ENCODE measurements at regions not wholly inside any gene's neighbourhood (a gene's known extent, or its start where the extent isn't known, plus 50 kb on each side); places are given as distances from the start of the nearest gene placed in this dataset.

DNA sequence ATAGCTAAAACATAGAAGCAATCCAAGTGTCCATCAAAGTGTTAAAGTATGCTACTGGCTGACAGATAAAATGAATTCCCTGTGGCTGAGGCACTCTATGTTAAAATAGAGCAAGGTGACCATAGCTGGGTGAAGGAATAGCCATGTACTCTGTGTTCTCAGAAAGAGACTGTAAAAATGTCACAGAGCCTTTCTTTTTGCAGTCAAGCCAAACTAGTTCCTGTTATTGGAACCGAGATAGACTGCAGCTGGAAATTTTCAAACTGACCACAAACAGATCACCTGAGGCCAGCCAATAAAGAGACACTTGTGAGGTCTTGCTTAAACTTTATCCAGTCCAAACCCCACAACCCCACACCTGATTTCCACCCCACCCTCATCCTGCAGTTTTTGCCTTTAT, 422.8 kb upstream of the NAALADL2 start:
- no peak for TF ChIP-seq POLR2A (IDR thresholded peaks at IDR 0.05)
- TF ChIP-seq, protein P1, sequence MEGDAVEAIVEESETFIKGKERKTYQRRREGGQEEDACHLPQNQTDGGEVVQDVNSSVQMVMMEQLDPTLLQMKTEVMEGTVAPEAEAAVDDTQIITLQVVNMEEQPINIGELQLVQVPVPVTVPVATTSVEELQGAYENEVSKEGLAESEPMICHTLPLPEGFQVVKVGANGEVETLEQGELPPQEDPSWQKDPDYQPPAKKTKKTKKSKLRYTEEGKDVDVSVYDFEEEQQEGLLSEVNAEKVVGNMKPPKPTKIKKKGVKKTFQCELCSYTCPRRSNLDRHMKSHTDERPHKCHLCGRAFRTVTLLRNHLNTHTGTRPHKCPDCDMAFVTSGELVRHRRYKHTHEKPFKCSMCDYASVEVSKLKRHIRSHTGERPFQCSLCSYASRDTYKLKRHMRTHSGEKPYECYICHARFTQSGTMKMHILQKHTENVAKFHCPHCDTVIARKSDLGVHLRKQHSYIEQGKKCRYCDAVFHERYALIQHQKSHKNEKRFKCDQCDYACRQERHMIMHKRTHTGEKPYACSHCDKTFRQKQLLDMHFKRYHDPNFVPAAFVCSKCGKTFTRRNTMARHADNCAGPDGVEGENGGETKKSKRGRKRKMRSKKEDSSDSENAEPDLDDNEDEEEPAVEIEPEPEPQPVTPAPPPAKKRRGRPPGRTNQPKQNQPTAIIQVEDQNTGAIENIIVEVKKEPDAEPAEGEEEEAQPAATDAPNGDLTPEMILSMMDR (IDR thresholded peaks at IDR 0.05), result no peak

All from right lobe of liver (tissue), 4 donors.